HG03066 (cell line): ENCODE measurements at regions not wholly inside any gene's neighbourhood (a gene's known extent, or its start where the extent isn't known, plus 50 kb on each side); places are given as distances from the start of the nearest gene placed in this dataset.

Experiments used
- ATAC-seq: cut with Tn5 transposase; IDR thresholded peaks from one replicate; pipeline ENCODE4 v1.9.1; 2021; ENCODE audit warnings: low read depth; ENCODE audit not compliant: unreplicated experiment

DNA sequence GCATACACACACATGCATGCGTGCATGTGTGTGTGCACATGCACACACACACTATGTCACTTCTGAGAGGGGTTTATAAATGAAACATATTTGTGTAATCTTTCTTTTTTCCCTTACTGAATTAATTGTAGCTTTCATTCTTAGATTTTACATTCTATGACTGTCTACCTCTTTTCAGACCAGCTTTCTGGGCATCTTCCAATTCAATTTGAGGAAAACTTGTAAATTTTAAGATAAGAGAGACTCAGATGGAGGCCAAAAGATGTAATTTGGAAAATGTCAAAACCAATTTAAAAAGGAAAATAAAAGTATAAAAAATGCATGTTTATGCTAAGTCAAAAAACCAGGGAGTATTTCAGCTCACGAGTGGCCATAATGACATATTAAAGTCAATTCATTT lies 594.5 kb downstream of the OLFM4 start:
- no peak for ATAC-seq

DNA sequence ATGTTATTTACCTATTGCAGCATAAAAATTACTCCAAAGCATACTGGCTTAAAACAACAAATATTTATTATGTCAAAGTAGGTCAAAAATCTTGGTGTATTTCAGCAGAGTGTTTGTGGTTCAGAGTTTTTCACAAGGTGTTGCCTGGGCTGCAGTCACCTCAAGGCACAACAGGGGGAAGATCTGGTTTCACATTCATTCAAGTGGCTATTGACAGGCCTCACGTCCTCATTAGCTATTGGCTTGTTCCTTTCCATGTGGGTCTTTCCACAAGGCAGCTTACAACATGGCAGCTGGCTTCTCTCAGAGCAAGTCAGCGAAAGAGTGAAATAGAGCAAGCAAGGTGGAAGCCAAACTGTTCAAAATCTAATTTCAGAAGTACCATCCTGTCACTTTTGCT lies 602.9 kb downstream of the OLFM4 start:
- ATAC-seq, result no peak

GRCh38 chr13:53638040-53638439 lies 609.4 kb downstream of the OLFM4 start:
- ATAC-seq, result no peak

DNA sequence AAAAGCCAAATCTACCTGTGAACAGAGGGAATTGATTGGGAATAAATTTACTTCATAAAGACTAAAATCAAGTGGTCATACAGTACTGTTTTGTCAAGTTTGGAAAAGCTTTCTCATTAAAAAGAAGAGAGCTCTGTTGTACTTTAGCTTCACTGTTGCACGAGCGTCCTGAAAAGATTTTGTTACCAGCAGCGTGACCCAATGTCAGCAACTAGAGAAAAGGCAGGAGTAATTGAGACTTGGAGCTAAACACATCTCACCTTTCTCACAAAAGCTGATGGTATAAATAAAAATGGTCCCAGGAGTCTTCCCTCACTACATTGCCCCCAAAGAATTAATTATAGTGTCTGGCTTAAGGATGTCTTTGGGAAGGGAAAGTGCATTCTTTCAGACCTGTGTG lies 613.7 kb downstream of the OLFM4 start:
- ATAC-seq, result no peak

DNA sequence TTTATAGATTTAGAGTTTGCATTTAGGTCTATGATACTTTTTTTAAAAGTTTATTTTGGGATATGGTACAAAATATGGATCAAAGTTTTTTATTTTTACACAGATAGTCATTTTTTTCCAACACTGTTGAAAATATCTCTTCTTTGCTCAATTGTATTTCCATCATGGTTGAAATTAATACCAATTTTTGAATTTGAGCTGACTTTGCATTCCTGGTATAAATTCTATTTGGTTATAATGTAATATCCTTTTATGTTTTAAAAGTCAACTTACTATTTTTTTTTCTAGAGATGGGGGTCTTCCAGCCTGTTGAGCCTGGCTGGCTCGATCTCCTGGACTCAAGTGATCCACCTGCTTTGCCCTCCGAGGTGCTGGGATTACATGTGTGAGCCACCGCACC lies 620.1 kb downstream of the OLFM4 start:
- ATAC-seq, result no peak

DNA sequence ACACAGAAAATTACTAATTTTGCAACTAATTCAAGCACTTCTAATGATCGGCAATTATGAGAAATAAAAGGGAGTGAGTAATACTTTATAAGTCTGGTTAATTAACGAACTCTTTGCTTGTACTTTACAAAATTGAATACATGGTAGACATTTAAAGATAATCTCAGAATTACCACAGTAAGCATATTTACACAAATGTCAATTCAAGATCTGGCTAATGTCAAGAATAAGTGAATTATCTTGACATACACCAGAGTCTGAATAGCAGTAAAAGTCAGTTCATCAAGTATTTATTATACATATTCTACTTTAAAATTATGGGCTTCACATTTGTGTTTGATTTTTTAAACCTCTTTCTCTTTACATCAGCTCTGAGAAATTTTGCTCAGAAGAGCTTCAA lies 643.4 kb downstream of the OLFM4 start:
- no peak for ATAC-seq

- no peak for ATAC-seq
Observed at GRCh38 chr13:53683146-53683545, 654.5 kb downstream of the OLFM4 start.

GRCh38 chr13:53683608-53684007 lies 655.0 kb downstream of the OLFM4 start:
- no peak for ATAC-seq

- no peak for ATAC-seq
Observed at GRCh38 chr13:53691417-53691816, 662.8 kb downstream of the OLFM4 start.

DNA sequence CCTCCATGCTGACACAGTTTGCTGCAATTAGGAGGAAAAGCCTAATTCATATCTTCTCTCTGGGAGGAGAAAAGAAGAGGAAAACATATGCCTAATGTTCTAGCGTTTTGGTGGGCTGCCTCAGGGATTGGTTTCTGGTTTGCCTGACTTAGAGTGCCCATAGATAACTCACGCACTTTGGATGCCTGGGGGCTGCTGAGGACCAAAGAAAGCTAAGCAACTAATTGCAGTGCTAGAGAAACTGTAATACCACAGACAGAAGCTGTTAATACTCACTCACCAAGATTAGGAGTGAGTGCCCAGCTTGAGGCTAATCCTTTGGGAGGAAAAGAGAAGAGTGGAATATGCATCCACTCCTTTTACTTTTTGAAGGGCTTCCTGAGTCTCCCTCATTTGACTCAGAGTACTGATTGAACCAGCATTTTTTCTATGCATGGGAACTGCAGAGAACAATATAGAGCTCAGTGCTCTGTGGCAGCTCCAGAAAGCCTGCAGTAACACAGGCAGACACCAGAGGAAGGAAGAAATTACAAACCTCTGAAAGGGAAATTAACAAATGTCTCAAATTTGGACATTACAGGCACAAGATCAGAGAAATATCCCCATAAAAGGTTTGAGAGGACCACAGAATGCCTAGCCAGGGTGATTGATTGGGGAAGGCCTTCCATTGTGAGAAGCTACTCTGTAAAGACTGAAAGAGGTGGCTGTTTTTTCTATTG lies 666.4 kb downstream of the OLFM4 start:
- no peak for ATAC-seq

GRCh38 chr13:53703371-53704080 lies 674.9 kb downstream of the OLFM4 start:
- ATAC-seq, result no peak

DNA sequence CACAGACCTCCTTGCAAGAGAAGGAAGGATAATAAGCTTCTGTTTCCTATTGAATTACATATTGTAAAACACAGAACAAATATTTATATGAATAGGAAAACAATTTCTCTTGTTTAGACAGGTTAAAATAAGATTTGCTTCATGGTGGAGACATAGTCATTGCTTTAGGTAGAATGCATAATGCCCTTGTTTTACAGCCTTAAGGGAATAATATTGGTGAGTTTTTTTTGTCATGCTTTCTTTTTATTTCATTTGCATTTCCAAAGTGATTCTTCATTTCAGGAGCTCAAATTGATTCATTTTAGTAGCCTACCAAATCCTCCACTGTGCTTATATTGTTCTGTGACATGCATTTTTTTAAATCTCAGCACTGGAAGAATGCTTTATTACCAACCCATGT lies 690.7 kb downstream of the OLFM4 start:
- no peak for ATAC-seq

- ATAC-seq, result no peak
Observed at GRCh38 chr13:53732664-53733063, 704.1 kb downstream of the OLFM4 start.

GRCh38 chr13:53743906-53744305 lies 715.3 kb downstream of the OLFM4 start:
- no peak for ATAC-seq

DNA sequence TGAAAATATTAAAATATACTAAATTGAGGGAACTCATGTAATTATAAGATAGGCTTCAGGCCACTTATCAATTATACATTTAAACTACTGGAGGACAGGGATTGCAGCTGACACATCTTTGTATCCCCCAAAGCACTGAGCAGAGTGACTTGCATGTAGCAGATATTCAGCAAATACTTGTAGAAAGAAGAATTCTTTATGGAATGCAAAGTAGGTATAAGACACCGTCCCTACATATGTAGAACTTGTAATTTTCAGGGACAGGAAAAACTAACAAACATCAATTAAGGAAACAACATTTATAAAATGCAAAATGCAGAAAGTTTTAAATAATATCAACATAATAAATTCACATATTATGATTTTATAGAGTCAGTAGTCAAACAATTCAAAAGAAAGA lies 719.2 kb downstream of the OLFM4 start:
- no peak for ATAC-seq

DNA sequence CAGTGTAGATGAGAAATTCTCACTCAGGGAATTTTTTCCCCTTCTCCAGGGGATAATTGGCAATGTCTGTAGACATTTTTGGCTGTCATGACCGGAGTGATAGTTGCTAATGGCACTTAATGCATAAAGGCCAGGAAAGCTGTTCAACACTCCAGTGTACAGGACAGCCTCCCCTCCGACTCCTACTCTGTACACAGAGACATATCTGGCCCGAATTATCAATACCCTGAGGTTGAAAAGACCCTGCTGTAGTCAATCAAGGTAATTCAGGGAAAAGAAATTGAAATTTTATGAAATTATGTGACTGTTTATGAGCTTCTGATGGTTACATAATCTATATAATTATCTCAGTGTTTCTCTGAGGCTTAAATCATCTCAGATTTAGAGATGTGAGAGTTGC lies 720.7 kb downstream of the OLFM4 start:
- no peak for ATAC-seq

GRCh38 chr13:53759016-53759415 lies 730.4 kb downstream of the OLFM4 start:
- no peak for ATAC-seq

DNA sequence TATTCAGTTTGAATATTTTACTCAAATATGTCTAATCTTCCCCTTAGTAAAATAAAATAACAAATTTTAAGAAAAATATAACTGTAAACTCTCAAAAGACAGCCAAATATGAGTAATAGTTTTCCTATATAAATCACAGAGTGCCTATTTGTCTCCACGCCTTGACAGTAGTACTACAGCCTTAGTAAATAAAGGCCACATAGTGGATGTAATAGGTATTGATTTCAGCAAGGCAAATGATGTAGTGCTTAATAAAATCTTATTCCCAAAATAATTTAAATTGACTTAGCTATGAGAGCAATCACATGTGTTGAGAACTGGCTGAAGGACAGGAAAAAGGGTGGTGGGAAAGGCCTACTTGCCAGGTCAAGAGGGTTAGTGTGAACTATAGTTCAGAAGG lies 747.2 kb downstream of the OLFM4 start:
- ATAC-seq, result no peak

- no peak for ATAC-seq
Observed at GRCh38 chr13:53778937-53779336, 750.3 kb downstream of the OLFM4 start.

GRCh38 chr13:53781941-53782340 lies 753.3 kb downstream of the OLFM4 start:
- ATAC-seq, result no peak

GRCh38 chr13:53782488-53782961 lies 753.9 kb downstream of the OLFM4 start:
- peak; percentile 73 for ATAC-seq

DNA sequence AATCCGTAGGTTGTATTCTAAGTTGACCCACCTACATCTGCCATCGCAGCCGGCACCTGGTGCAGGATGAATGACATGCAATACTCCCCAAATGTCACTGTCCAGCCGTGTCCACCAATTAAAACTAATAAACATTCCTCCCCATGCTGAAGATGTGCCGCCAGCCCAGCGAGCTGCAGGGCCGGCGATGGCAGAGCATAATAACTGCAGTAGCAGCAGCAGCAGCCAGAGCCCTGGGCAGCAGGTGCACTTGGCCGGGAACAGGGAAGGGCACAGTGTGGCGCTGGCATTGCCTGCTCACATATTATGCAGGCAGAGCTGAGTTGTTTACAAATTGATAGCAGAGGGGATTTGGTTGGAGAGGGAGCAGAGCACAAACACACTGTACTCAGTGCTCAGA lies 754.9 kb downstream of the OLFM4 start:
- ATAC-seq, result no peak
